SKM-1 (cell line): ENCODE measurements at regions not wholly inside any gene's neighbourhood (a gene's known extent, or its start where the extent isn't known, plus 50 kb on each side); places are given as distances from the start of the nearest gene placed in this dataset.

Experiments used
- DNase-seq: peaks from one replicate; lab custom pipeline; 2025; ENCODE audit not compliant: unreplicated experiment; lab: John Stamatoyannopoulos, UW

DNA sequence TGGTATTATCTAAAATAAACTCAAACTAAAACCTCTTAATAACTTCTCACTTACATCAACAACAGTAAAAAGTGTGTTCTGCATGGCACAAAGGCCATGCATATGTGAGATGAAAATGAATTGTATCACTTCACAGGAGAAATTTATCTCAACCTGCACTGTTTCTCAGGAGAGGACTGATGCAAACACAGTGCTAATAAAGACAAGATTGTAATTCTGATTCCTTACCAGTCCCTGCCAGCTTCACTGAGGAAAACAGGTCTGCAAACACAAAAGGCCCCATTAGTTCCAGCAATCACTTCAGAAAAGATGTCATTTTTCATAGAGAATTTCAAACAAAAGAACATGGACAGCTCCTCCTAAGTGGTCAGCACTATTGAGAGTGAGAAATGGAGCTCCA, 117.3 kb upstream of the PDE4D start:
- no peak for DNase-seq

DNA sequence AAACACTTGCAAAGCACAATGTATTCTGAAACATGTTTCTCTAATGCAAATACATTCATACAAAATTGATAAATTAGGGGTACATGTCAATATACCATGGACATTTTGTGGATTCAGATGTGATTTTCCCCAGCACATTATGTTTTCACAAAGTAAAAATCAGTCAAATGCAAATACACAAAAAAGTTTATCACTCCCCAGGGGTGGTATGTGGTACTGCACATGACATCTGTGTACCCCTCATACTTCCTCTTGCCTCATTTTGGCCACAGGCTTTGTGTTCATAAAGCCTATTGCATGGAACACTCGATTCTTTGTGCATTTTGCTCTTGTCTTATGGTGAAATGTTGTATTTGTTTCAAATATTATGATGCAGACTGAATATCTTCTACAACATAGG, 116.8 kb upstream of the PDE4D start:
- DNase-seq = no peak

GRCh38 chr5:60007729-60008128, 114.2 kb upstream of the PDE4D start:
- DNase-seq = no peak

DNA sequence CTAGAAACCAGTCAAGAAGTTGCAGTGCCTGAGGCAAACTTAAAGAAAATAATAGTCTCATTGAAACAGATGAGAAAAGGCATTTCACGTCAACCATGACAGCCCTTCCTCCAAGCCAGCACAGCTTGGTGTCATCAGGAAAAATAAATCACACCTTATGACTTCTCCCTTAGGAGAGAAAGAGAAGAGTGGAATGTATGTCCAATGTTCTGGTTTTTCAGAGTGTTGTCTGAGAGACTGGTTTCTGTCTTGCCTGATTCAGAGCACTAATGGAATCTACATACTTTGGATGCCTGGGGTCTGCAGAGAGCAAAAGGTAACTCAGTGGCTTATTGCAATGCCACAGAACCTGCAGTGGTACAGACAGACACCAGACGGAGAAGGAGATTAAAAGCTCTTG, 105.5 kb upstream of the PDE4D start:
- no peak for DNase-seq

DNA sequence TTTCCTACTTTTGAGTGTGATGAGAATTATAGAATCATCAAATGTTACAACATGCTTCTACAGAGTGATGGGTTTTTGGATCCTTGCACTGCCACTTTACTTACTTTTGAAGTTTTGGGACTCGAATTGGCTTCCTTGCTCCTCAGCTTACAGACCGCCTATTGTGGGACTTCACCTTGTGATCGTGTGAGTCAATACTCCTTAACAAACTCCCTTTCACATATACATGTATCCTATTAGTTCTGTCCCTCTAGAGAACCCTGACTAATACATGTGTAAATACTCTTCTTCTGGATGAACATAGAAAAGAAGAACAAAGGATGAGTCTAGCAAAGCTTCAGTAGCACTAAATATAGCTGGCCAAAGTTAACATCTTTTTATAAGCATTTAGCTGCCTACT, 98.7 kb upstream of the PDE4D start:
- DNase-seq = no peak

DNA sequence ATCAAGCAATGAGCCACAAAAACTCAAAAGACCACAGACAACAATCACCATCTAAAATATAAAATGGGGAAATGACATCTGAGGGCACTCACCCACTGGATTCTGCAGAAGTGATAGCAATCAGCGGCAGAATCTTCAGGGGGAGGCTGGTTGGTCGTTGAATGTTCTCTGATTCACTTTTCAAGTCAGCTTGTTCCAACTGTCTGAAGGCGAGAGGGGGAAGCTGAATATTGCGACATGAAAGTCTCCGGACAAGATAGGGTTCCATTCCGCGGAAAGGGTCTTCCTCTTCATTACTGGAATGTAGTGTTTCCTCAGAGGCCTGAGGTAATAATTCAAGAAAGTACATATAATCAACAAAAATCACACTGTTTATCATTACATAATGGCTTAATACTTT, 94.9 kb upstream of the PDE4D start:
- DNase-seq = peak; percentile 1

GRCh38 chr5:59976342-59976741, 82.8 kb upstream of the PDE4D start:
- DNase-seq = no peak

- no peak for DNase-seq
Observed at GRCh38 chr5:59972043-59972442, 78.5 kb upstream of the PDE4D start.

GRCh38 chr5:59959330-59959729, 65.8 kb upstream of the PDE4D start:
- DNase-seq = no peak

DNA sequence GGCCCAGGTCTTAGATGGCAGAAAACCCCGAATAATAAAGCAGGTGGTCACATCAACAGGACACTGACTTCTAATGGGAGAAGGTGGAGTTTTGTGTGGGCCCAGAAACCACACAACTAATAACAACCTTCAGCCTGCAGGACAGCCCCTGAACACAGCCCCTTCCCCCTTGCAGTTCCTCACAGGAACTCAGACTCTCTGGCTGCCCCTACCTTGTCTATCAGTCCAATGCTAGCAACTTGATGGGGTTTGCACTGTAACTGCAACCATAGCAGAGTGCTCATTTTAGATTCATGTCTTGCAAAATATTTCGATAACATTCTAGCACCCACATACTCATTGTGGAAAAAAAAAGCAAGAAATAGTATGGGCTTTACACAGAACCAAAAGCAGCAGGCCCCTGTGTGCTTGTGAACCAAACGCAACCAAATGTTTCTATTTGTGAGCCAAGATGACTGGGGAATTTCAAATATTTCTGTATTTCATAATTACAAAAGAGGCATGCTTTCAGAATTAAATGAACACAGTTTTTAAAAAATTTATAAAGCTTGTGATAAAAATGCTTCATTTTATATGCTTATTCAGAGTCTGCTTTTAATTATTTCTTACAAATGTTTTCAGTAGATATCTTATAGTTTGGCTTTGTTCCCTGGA, 62.7 kb upstream of the PDE4D start:
- DNase-seq = no peak

DNA sequence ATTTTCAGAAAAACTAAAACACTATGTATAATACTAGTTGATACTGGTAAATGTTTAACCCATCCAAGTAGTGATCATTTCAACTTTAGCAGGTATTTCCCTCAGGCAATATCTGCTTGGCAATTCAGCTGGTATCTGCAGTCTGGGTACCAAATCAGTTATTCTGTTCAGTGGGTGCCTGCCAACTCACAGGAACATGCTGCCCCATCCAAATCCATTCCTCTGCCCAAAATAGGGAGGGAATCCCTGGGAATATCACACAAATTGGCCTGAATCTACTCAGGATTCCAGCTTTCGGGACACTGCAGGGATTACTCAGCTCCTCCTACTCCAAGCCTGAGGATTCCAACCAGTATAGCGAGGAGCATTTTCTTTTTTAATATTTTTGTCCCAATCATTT, 61.7 kb upstream of the PDE4D start:
- DNase-seq = no peak

DNA sequence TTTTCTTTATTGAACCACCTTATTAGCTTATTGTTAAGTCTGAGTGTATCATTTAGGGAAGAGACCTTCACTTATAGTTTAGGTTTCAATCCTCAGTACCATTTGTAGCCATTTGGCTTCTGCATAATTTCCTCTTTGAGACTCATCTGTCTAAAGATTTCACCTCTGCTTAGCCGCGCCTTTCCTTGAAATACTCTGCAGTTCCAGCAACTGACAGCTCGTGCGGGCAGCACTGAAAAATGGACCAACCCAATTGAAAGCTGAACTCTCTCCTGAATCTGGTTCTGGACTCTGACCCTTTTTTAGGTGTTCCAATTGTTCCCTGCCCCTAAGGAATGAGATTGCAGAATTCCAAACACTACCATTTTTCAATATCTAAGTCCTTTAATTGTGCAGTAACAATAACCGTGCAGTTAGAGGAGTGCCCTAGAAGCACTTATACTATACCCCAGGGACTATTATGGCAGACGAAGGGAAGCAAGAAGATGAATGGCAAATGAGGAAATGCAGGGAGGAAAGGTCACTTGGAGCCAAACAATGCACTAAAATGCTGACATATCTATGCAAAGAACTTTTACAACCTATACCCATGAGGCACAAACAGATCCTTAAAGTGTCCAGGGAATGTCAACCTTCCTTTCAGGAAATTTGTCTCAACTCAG, 50.1 kb upstream of the PDE4D start:
- DNase-seq = no peak
